Fibroblast of lung (primary cell): ENCODE measurements at regions not wholly inside any gene's neighbourhood (a gene's known extent, or its start where the extent isn't known, plus 50 kb on each side); places are given as distances from the start of the nearest gene placed in this dataset.

Experiments
- DNase-seq, 2 donors: peaks; one replicate each; pipeline versions ENCODE4 v3.0.0 to v3.0.0-alpha.2; 2010; ENCODE audit warnings: low read depth in 2 of 2
- H2AFZ ChIP-seq: 2 replicates; pipeline ENCODE4 v1.5.1; 2012; ENCODE audit warnings: low read length, control low read depth, inconsistent platforms
- H3K27ac ChIP-seq: 2 replicates; pipeline ENCODE4 v1.5.1; 2011; ENCODE audit warnings: low read length, control low read depth; ENCODE audit not compliant: insufficient read depth
- H3K27me3 ChIP-seq: 2 replicates; pipeline ENCODE4 v1.5.1; 2011; ENCODE audit warnings: mild to moderate bottlenecking, low read length; ENCODE audit not compliant: control insufficient read depth, insufficient read depth
- H3K36me3 ChIP-seq: 2 replicates; pipeline ENCODE4 v1.5.1; 2011; ENCODE audit warnings: low read length; ENCODE audit not compliant: control insufficient read depth, insufficient read depth
- H3K4me1 ChIP-seq: 2 replicates; pipeline ENCODE4 v1.5.1; 2011; ENCODE audit warnings: low read length; ENCODE audit not compliant: control insufficient read depth, insufficient read depth; ENCODE audit errors: extremely low read depth
- H3K4me2 ChIP-seq: 2 replicates; pipeline ENCODE4 v1.5.1; 2011; ENCODE audit warnings: low read length, control low read depth; ENCODE audit not compliant: insufficient read depth; ENCODE audit errors: extremely low read depth
- H3K4me3 ChIP-seq, 4 experiments: fragments of 200-600 bp in 1 of 4; sonication (generic) in 1 of 4; replicated peaks in 1 of 4; 2 replicates each; pipeline ENCODE4 v1.5.1; 2011 to 2016; ENCODE audit warnings: low read length in 4 of 4, low read depth in 3 of 4, mild to moderate bottlenecking in 3 of 4, control low read depth in 2 of 4, inconsistent platforms in 1 of 4, mixed read lengths in 1 of 4; ENCODE audit not compliant: insufficient read depth in 1 of 4; ENCODE audit errors: control extremely low read depth in 1 of 4
- H3K79me2 ChIP-seq: 2 replicates; pipeline ENCODE4 v1.5.1; 2012; ENCODE audit warnings: mild to moderate bottlenecking, low read length, inconsistent platforms; ENCODE audit not compliant: control insufficient read depth, insufficient read depth
- H3K9ac ChIP-seq: 2 replicates; pipeline ENCODE4 v1.5.1; 2011; ENCODE audit warnings: mild to moderate bottlenecking, low read length, control low read depth; ENCODE audit not compliant: insufficient read depth
- H3K9me3 ChIP-seq: 2 replicates; pipeline ENCODE4 v1.5.1; 2012; ENCODE audit warnings: low read depth, low read length; ENCODE audit not compliant: control insufficient read depth, insufficient read depth
- H4K20me1 ChIP-seq: 2 replicates; pipeline ENCODE4 v1.5.1; 2011; ENCODE audit warnings: low read length; ENCODE audit not compliant: control insufficient read depth, insufficient read depth; ENCODE audit errors: extremely low read depth
- CTCF ChIP-seq, 2 donors: IDR thresholded peaks in 1 of 2; conservative IDR thresholded peaks in 1 of 2; 1 replicate in 1 of 2; 2 replicates in 1 of 2; pipeline ENCODE4 v1.5.1; 2011 to 2012; ENCODE audit warnings: low read length in 2 of 2, control low read depth in 1 of 2, inconsistent platforms in 1 of 2, low read depth in 1 of 2, mild to moderate bottlenecking in 1 of 2
- EZH2 ChIP-seq: IDR thresholded peaks from 2 replicates; pipeline ENCODE4 v1.5.1; 2012; ENCODE audit warnings: low read length, control low read depth, mild to moderate bottlenecking; ENCODE audit errors: missing control alignments

GRCh38 chr4:30543057-30543456, 177.1 kb upstream of the PCDH7 start:
- H3K27me3 ChIP-seq = no peaks in the 10 kb centered on the region
- no peaks in the 10 kb centered on the region for H4K20me1 ChIP-seq
- no peak overlapping the region for H3K27ac ChIP-seq
- no peak overlapping the region for H3K9ac ChIP-seq
- no peaks in the 10 kb centered on the region for H3K79me2 ChIP-seq
- no peak overlapping the region for H2AFZ ChIP-seq
- no peak for TF ChIP-seq CTCF (conservative IDR thresholded peaks at IDR 0.05 in 1 of 2, IDR thresholded peaks at IDR 0.05 in 1 of 2; ENCODE audit: low read depth in 1 of 2, low read length in 2 of 2)
- no peak for TF ChIP-seq EZH2
- no peak overlapping the region for H3K4me3 ChIP-seq
- H3K36me3 ChIP-seq = no peaks in the 10 kb centered on the region
- no peaks in the 10 kb centered on the region for H3K4me1 ChIP-seq
- no peaks in the 10 kb centered on the region for H3K9me3 ChIP-seq
- DNase-seq = no peak
- H3K4me2 ChIP-seq = no peak overlapping the region

- Histone ChIP-seq H3K9me3 (no peaks in the 10 kb centered on the region), H3K27ac (no peak overlapping the region), H3K9ac (no peak overlapping the region), H3K79me2 (no peaks in the 10 kb centered on the region), H3K27me3 (no peaks in the 10 kb centered on the region), H2AFZ (no peak overlapping the region), H3K36me3 (no peaks in the 10 kb centered on the region), H4K20me1 (no peaks in the 10 kb centered on the region), H3K4me1 (no peaks in the 10 kb centered on the region), H3K4me2 (no peak overlapping the region), H3K4me3 (no peak overlapping the region)
- TF ChIP-seq CTCF (conservative IDR thresholded peaks at IDR 0.05 in 1 of 2, IDR thresholded peaks at IDR 0.05 in 1 of 2; ENCODE audit: low read depth in 1 of 2, low read length in 2 of 2) (no peak), EZH2 (no peak)
- no peak for DNase-seq
Observed at GRCh38 chr4:30553151-30553550, 167.0 kb upstream of the PCDH7 start.

GRCh38 chr4:30553706-30554105, 166.5 kb upstream of the PCDH7 start:
- H3K4me2 ChIP-seq = no peak overlapping the region
- H3K79me2 ChIP-seq = no peaks in the 10 kb centered on the region
- no peaks in the 10 kb centered on the region for H3K9me3 ChIP-seq
- H2AFZ ChIP-seq = no peak overlapping the region
- H3K27ac ChIP-seq = no peak overlapping the region
- TF ChIP-seq EZH2 (no peak), CTCF (conservative IDR thresholded peaks at IDR 0.05 in 1 of 2, IDR thresholded peaks at IDR 0.05 in 1 of 2; ENCODE audit: low read depth in 1 of 2, low read length in 2 of 2) (no peak)
- no peaks in the 10 kb centered on the region for H3K36me3 ChIP-seq
- no peaks in the 10 kb centered on the region for H4K20me1 ChIP-seq
- no peak overlapping the region for H3K4me3 ChIP-seq
- H3K27me3 ChIP-seq = no peaks in the 10 kb centered on the region
- peak; percentile 13 to 16 for DNase-seq
- H3K4me1 ChIP-seq = no peaks in the 10 kb centered on the region
- no peak overlapping the region for H3K9ac ChIP-seq
